ENCODE measurements at regions not wholly inside any gene's neighbourhood (a gene's known extent, or its start where the extent isn't known, plus 50 kb on each side); places are given as distances from the start of the nearest gene placed in this dataset.

DNA sequence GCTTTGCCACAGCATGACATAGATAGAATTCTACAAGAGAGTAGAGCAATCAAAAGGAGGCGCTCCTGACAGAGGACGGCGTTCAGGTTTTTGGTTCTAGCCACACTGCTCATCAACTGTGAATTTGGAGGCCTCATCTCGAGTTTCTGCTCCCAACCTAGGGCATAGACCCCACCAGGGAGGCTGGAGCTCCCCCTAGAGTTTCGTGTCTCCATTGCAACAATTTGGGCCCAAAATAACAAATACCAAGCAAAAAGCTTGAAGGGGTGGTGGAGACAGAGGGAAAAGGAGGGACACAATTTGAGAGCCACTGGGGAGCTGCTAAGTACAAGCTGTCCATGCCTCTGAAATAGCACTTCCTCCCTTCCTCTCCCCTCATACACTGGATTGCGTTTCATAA is 297.0 kb downstream of the GPATCH2 start:
- Mint-ChIP-seq H3K4me3 (ENCODE audit: unreplicated experiment) (no peak overlapping the region), H3K27me3 (ENCODE audit: unreplicated experiment) (peaks cover 2% of the 10 kb centered on the region), H3K27ac (ENCODE audit: unreplicated experiment) (no peak overlapping the region), H3K4me1 (ENCODE audit: unreplicated experiment) (peaks cover 5% of the 10 kb centered on the region), H3K36me3 (ENCODE audit: low read depth, unreplicated experiment) (no peaks in the 10 kb centered on the region), H3K9me3 (ENCODE audit: unreplicated experiment) (no peaks in the 10 kb centered on the region)
- peak; percentile 56 for DNase-seq (ENCODE audit: low spot score)
- TF ChIP-seq, protein P1, sequence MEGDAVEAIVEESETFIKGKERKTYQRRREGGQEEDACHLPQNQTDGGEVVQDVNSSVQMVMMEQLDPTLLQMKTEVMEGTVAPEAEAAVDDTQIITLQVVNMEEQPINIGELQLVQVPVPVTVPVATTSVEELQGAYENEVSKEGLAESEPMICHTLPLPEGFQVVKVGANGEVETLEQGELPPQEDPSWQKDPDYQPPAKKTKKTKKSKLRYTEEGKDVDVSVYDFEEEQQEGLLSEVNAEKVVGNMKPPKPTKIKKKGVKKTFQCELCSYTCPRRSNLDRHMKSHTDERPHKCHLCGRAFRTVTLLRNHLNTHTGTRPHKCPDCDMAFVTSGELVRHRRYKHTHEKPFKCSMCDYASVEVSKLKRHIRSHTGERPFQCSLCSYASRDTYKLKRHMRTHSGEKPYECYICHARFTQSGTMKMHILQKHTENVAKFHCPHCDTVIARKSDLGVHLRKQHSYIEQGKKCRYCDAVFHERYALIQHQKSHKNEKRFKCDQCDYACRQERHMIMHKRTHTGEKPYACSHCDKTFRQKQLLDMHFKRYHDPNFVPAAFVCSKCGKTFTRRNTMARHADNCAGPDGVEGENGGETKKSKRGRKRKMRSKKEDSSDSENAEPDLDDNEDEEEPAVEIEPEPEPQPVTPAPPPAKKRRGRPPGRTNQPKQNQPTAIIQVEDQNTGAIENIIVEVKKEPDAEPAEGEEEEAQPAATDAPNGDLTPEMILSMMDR (IDR thresholded peaks at IDR 0.05; ENCODE audit: unreplicated experiment) = peak; percentile 74

GRCh38 chr1:217332431-217333065 is 298.3 kb downstream of the GPATCH2 start:
- TF ChIP-seq, protein P1 (IDR thresholded peaks at IDR 0.05; ENCODE audit: unreplicated experiment) = no peak
- Mint-ChIP-seq H3K4me3 (ENCODE audit: unreplicated experiment) (no peak overlapping the region), H3K9me3 (ENCODE audit: unreplicated experiment) (no peaks in the 10 kb centered on the region), H3K36me3 (ENCODE audit: low read depth, unreplicated experiment) (no peaks in the 10 kb centered on the region), H3K27me3 (ENCODE audit: unreplicated experiment) (peaks cover 5% of the 10 kb centered on the region), H3K27ac (ENCODE audit: unreplicated experiment) (no peak overlapping the region), H3K4me1 (ENCODE audit: unreplicated experiment) (peaks cover 5% of the 10 kb centered on the region)
- DNase-seq (ENCODE audit: low spot score) = no peak

DNA sequence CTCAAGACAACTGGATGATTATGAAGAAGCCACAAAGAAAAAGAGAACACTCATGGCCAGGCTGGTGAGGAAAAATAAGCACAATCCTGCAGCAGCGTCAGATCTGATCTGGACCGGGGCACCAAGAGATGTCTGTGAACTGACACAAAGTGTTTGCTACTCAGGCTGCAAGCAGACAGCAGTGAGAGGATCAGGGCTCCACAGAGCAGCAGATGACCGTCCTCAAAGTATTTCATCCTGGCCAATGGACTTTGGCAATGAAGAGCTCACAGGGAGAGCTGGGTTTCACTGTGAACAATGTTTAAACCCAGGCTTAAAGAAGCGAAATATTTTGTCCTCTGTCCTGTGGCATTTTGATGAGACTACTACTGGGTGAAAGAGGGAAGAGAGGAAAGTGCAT is 299.2 kb downstream of the GPATCH2 start:
- peaks cover 5% of the 10 kb centered on the region for H3K4me1 Mint-ChIP-seq (ENCODE audit: unreplicated experiment)
- no peak for DNase-seq (ENCODE audit: low spot score)
- H3K9me3 Mint-ChIP-seq (ENCODE audit: unreplicated experiment) = no peaks in the 10 kb centered on the region
- H3K36me3 Mint-ChIP-seq (ENCODE audit: low read depth, unreplicated experiment) = no peaks in the 10 kb centered on the region
- H3K4me3 Mint-ChIP-seq (ENCODE audit: unreplicated experiment) = no peak overlapping the region
- TF ChIP-seq, protein P1 (IDR thresholded peaks at IDR 0.05; ENCODE audit: unreplicated experiment) = no peak
- H3K27ac Mint-ChIP-seq (ENCODE audit: unreplicated experiment) = no peak overlapping the region
- H3K27me3 Mint-ChIP-seq (ENCODE audit: unreplicated experiment) = peaks cover 5% of the 10 kb centered on the region

DNA sequence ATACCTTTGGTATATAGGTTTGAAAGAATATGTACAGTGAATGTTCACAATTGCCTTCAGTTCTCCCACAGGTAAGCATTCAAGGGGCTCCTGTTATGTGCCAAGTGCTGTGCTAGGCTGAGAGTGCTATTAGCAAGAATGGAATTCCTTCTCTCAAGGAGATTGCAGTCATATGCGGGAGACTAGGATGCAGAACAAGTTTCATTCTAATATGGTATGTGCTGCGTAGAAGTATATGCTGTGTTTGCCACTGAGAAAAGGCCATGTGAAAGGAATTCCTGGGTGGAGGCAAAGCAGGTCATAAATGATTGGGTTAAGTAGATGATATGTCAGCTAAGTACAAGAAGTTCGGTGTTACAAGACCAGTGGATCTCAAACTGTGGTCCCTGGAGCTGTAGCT is 303.0 kb downstream of the GPATCH2 start:
- Mint-ChIP-seq H3K27ac (ENCODE audit: unreplicated experiment) (no peak overlapping the region), H3K36me3 (ENCODE audit: low read depth, unreplicated experiment) (no peaks in the 10 kb centered on the region), H3K9me3 (ENCODE audit: unreplicated experiment) (no peaks in the 10 kb centered on the region), H3K4me3 (ENCODE audit: unreplicated experiment) (no peak overlapping the region), H3K4me1 (ENCODE audit: unreplicated experiment) (no peaks in the 10 kb centered on the region), H3K27me3 (ENCODE audit: unreplicated experiment) (peaks cover 5% of the 10 kb centered on the region)
- no peak for DNase-seq (ENCODE audit: low spot score)
- TF ChIP-seq, protein P1 (IDR thresholded peaks at IDR 0.05; ENCODE audit: unreplicated experiment) = no peak

GRCh38 chr1:217322834-217323233 is 308.1 kb downstream of the GPATCH2 start:
- TF ChIP-seq, protein P1 (IDR thresholded peaks at IDR 0.05; ENCODE audit: unreplicated experiment) = no peak
- Mint-ChIP-seq H3K36me3 (ENCODE audit: low read depth, unreplicated experiment) (no peaks in the 10 kb centered on the region), H3K27me3 (ENCODE audit: unreplicated experiment) (no peaks in the 10 kb centered on the region), H3K4me1 (ENCODE audit: unreplicated experiment) (no peaks in the 10 kb centered on the region), H3K9me3 (ENCODE audit: unreplicated experiment) (no peaks in the 10 kb centered on the region), H3K4me3 (ENCODE audit: unreplicated experiment) (no peak overlapping the region), H3K27ac (ENCODE audit: unreplicated experiment) (no peak overlapping the region)
- no peak for DNase-seq (ENCODE audit: low spot score)
